ENCODE measurements at regions not wholly inside any gene's neighbourhood (a gene's known extent, or its start where the extent isn't known, plus 50 kb on each side); places are given as distances from the start of the nearest gene placed in this dataset.

DNA sequence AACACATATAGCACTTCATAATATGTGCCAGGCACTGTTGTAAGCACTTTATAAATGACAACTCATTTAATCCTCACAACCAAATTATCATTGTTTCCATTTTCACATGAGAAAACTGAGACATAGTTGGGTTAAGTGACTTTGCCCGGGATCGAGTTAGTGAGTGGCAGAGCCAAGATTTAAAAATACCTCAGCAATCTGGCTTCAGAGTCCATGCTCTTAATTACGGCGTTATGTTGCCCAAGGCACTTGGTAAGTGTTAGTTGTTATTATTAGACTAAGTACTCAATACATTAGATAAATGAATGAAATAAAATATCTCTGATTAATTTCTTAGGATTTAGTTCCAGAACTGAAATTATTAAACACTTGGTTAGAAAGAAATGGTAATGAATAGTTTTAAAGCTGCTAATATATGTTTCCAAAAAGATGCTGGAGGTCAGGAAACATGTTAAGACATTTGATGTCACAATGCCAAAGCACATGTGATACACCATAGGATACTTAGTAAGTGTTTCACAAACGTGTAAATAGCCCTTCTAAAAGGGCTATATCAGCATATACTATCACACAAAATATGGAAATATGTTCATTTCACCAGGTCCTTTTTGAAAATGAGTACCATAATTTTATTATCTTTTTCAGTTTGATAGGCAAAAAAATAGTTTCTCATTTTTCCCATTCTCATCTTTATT lies 301.9 kb downstream of the GPAT3 start:
- no peak for FAIRE-seq

DNA sequence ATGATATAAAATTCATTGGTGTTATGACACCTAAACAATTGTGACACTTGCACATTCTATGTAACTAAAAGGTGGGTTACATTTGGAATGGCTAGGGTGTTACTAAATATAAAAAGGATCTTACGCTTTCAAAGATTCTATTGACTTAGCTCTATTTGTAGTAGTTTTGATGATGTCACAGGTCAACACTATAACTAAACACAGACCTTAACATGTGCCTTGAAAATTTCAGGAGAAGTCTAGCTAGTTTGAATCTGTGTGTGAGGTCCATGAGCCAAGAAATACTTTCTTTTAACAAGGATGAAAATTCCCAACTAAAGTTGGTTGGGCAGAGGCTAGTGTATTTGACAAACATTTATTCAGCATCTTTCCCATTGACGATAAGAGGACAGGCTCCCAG lies 298.0 kb downstream of the GPAT3 start:
- FAIRE-seq = no peak

DNA sequence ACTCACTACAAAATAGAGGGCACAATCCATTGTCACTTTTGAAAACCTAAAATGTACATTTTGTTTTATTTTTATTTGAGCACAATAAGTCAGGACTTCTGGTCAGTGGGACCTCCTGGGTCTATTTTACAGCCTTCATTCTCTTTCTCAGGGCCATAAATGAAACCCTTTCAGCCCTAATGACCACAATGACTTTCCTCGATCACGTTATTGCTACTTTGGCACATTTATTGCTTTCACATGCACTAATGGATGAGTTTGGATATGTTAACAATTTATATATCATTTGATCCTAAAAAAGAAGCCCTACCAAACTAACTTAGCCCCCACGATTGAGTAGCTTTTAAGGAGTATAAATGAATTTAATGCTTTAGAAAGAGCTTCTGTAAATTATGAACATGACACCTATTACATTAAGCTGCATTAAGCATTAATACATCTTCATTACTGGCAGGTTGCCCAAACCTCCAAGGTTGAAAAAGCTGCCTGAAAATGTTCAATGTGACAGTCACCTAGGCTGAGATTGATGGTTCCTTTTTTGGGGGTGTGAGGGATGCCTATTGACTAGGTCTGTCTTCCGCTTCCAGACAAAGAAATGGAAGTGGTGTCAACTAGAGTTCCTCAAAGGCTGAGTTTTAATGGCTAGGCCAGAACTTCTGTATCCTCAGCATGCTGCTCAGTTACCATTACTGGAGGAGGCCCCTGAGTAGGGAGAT lies 296.4 kb downstream of the GPAT3 start:
- no peak for FAIRE-seq

DNA sequence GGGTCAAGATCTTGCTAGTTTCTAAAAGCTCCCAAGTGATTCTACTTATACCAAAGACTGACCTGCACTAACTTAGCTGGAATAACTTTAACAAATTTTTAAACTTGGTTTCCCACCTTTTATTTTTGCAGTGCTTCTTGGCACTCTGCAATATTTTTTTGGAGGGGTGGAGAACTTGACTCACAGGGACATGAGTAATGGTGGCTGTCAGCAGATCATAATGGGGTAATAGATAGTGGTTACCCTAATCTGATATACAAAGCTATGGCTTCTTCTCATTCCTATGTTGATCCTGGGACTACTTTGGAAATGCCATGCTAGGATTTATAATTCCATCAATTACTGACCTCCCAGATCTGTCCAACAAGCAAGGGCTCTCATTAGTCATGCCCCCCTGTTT lies 295.7 kb downstream of the GPAT3 start:
- FAIRE-seq = no peak

DNA sequence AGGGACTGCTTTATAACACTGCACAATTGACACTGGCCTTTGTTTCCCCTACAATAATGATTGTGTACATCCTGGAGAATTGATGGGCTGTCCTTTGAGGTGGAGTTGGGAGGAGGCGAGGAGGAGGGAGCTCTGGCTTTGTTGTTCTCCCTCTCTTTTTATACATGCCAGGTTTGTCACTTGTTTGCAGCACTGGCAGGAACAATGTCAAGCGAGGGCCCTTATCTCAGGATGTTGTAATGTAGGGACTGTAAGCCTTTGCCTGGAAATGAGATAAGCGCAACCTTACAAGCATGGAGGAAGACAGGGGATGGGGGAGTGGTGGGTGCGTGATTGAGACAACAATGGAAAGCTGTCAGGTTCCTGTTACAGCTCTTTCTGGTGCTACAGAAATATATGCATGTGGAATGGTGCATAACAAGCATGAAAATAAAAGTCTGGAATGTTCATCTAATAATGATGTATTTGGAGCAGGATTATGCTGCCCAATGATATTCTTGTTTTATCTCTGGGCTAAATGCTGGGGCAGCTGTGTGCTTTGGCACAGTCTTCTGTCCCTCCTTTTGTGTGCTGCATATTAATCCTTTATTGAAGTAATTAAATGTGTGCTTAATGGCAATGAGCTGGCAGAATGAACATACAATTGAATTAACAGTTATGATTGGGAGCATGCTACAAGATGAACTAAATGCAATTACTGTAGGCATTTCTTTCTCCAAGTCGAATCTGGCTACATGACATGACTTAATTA lies 294.4 kb downstream of the GPAT3 start:
- FAIRE-seq = no peak

DNA sequence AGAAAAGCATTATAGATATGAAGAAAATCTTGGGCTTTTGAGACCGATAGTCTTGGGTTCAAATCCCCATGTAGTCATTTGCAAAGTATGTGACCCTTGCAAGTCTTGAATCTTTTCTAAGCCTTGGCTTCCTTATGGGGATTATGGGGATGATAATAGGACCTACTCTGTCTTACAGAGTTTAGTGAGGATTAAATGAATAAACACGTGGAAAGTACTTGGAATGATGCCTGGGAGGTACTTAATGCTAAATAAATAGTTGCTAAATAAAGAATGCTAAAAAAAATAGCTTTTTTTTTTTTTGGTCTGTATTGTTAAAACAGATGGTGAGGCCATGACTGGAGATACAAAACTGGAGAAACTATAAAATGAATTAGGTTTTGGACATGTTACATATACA lies 292.7 kb downstream of the GPAT3 start:
- FAIRE-seq = no peak

DNA sequence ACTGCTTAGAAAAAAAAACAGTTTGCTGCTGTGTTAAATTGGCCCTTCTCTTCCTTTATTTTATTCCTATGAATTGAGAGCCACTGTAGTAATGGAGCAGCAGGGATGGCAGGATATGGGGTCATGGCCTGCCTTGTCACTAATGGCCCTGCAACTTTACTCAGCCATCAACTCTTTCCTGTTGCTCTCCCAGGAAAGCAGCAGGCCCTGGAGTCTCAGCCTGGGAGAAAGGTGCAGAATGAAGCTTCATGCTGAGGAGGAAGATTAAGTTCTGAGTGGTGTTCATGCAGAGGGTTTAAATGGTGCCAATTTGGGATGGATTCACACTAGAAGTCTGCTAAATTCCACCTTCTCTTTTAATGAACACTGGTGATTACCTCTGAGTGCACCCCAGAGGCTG lies 285.6 kb downstream of the GPAT3 start:
- no peak for FAIRE-seq

DNA sequence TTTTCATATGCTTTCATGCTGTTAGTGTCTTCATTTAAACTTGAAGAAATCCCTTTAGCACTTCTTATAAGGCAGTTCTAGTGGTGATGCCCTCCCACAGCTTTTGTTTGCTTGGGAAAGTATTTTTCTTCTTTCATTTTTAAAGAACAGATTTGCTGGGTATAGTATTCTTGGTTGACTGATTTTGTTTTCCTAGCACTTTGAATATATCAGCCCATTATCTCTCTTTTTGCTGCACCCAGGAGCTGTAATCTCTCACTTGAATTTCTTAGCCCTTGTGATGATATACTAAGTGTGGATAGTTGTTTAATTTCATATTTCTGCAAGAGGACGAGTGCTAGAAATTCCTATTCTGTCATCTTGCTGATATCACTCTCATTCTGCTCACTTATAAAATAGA lies 283.7 kb downstream of the GPAT3 start:
- FAIRE-seq = no peak

DNA sequence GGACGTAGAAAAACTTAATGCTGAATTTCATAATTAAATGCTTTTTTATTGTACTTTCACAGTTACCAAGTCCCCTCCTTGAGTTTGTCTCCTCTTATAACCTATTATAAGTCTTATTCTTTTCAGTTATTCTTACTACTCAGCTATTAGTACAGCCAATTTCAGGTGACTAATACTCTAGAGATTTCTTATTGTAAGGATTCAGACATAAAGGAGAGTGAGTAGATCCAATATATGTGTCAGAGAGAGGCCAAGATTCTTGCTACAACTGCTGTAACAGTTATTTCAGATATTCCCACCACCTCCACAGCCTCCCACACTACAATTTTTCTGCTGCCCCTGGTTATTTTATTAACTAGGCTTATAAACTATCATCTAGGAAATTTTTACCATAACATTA lies 274.5 kb downstream of the GPAT3 start:
- FAIRE-seq = no peak

DNA sequence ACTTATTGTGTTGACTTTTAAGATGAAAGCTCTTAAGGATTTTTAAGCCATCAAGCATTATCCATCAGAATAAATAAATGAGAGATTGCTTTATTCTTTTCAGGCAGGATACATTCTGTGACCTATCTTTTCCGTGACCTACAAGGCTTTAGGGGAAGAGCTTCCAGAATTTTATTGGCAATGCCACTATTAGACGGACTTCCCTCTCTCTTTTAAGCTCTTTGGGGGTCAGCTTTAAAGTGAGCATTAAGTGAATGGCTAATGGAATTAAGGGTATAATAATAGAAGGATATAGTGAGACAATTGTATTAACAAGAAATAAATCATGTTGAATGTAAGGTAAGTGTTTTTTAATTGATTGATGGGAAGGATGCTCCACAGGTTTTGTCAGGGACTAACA lies 273.7 kb downstream of the GPAT3 start:
- FAIRE-seq = no peak

DNA sequence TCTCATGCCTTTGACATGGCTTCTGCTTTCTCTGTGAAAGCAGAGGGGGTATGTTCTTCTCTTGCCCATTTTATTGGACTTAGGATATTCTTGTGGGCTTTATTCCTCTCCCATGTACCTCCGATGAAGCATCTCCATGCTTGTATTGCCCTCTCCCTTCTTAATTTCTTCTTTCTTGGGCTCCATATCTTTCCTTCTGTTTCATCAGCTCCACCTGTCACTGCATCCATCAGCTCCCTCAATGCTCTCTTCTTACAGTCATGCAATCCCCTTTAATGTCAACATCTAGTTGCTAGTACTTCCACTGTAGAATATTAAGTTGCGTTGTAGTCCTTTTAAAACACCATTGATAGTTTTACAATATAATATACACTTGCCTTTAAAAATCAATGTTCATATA lies 257.6 kb downstream of the GPAT3 start:
- FAIRE-seq = no peak

DNA sequence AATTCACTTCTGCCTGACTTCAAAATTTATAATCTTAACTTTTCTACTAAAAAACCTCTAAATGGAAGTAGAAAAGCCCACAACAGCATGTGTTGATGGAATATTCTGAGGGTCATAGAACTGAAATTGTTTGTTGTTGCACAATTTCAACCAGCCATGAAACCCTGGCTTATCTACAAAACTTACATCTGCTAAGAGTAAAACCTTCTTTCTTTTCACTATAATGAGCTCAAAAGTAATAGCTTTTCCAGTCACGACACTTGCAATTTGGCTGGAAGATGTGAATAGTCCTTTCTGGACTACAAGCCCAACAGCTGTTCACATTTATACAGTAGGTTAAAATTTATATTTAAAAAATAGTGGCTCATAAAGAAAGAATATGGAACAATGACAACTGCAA lies 250.0 kb downstream of the GPAT3 start:
- no peak for FAIRE-seq

DNA sequence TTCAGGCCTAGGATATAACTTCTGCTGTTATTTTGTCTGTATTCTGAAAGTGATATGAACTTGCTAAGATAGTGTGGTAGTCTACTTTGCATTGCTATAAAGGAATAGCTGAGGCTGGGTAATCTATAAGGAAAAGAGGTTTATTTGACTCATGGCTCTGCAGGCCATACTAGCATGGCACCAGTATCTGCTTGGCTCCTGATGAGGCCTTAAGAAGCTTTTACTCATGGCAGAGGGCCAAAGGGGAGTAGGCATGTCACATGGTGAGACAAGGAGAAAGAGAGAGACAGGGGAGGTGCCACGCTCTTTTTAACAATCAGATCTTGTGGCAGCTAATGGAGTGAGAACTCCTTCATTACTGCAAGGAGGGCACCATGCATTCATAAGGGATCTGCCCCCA lies 247.3 kb downstream of the GPAT3 start:
- no peak for FAIRE-seq

DNA sequence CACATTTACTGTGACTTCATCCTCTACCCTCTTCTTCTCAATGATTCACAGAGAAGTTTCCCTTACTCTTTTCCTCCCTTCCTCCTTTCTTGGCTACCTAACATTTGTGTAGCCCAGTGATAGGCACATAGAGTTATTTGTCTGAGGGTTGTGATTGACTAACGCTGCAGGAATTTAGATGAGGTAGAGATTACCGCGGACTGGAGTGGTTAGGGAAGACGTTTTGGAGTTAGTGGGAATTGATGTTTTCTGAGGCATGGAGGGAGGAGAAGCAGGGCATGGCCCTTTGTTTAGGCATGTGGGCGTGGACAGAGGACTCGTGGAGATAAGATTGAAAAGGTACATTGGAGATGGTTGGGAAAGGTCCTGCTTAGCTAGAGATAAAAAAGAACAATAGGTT lies 246.7 kb downstream of the GPAT3 start:
- FAIRE-seq = no peak

DNA sequence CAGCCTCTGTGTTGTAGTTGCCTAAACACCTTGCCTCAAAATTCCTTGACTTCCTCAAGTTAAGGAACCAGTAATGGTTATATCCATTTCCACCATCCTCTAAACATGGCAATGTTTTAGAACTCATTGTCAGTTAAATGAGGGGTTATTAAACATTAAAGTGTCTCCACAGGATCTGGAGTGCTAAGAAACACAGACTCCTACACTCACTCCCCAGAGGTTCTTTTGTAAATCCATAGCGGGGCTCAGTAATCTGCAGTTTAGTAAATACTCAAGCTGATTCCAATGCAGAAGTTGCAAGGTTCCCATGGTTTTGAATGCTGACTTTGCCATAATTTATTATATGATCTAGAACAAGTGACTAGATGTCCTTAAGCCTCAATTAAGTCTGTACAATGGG lies 245.5 kb downstream of the GPAT3 start:
- no peak for FAIRE-seq

DNA sequence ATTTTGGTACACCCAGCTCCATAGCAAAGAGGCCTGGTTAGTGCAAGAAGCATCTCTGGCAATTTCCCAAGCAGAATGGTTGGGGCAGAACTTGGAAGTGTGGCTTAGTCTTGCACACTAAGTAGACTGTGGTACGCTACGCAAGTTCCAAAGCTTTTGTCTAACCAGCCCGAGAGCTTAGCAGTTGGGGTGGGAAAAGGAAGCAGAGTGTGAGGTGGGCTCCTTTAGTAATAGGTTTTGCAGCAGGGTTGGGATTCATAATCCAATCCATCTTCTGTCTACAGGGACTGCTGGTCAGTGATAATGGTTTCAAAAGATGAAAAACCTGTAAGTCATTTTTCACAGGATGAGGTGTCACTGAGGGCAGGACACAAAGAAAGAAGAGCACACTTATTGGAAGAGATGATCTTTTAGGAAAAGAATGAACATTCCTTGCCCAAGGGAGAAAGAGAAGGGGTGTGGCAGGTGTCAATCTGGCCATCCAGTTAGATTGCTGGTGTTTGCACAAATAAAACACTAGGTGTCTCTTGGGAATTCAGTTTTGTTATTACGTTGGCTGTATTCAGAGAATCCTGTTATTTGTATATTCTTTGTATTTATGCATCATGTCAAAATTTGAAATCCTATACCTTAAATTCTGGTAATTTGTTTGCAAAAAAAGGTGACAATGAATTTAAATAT lies 244.3 kb downstream of the GPAT3 start:
- no peak for FAIRE-seq

DNA sequence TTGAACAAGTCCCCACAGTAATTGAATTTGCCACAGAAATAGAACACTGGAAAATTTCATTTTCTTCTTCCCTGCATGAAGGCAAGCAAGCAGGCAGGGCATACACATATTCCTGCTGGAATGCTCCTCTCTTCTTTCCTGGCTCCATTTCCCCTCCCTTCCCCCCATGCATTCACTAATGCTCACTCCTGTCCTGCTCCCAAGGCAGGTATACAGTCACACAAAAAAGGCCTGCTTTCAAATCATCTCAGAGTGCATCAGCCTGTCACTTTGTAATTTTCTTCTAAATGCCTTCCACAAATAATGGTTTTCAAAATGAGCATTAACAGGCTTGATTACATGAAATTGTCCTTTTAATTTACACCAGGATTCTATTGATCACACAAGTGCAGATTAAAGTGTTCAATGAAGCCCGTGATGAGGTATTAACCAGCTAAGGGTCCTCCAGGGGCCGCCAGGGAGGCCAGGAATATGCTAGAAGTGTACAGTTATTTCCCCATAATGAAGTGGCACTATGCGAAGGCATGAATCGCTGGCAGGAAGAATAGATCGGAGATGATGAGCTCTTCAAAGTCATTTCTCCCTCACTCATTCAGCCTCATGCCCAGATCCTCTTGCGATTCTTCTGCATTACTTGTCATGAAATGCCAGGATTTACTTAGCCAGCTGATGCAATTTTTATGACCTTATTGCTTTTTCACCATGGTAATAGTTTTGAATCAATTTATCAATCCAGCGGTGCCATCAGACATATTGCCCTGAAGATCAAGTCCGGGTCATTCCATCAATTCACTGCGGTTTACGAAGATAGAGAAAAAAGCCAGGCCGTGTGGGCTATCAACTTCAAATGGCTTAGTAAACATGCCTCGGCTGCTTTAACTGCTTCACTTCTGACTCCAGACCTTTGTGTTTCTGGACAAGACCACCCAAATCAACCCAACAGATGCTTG lies 243.5 kb downstream of the GPAT3 start:
- no peak for FAIRE-seq

DNA sequence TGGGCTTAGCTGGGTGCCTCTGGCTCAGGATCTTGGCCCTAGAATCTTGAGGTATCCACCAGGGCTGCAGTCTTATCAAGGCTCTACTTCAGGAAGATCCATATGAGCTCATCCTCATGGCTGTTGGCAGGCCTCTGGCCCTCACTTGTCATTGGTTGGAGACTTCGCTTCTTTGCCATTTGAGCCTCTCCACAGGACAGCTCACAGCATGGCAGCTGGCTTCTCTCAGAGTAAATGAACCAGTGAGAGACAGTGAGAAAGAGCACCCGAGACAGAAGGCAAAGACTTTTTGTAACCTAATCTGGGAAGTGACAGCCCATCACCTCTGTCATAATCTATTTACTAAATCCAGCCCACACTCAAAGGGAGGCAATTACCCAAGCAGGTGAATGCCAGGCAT lies 236.8 kb downstream of the GPAT3 start:
- FAIRE-seq = no peak

DNA sequence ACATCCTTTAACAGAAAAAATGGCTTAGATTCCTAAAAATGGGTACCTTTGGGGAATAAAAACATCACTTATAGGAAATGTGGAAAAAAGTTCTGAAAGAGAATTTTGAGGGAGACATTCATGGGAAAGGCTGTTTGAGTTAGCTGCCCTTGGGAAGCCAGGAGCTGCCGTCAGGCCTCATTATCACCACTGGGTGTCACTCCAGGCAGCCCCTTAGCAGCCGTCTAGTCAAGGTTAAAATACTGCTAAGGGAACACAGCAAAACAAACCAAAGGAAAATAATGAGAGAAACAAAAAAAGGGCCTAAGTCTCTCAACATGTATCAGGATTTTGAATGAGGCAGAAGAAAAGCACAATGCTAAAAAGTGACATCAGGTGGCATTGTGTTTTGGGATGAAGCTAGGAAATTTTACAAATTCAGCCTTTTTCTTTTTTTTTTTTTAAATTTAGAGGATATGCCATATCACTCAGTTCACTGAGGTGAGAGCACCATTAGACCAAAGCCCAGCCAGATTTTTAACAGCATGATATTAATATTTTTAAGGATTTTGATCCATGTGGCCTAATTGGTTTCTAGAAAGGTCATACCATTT lies 235.3 kb downstream of the GPAT3 start:
- no peak for FAIRE-seq

DNA sequence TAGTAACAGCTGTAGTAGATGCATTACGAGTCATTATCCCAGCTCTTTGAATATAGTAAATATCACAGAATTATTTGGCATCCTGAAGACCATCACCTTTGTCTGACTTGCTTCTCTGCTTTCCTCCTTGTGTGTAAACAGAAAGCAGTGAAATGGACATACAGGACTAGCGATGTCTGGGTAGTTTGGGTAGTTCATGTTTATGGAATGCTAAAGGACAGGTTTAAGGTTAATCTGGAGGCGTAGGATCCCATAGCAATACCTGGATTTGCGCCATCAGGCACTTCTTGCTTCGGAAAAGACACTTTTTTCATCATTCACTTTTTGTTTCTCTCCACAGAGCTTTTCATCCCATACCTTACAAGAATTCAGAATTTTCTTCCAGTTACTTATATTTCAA lies 232.2 kb downstream of the GPAT3 start:
- no peak for FAIRE-seq

DNA sequence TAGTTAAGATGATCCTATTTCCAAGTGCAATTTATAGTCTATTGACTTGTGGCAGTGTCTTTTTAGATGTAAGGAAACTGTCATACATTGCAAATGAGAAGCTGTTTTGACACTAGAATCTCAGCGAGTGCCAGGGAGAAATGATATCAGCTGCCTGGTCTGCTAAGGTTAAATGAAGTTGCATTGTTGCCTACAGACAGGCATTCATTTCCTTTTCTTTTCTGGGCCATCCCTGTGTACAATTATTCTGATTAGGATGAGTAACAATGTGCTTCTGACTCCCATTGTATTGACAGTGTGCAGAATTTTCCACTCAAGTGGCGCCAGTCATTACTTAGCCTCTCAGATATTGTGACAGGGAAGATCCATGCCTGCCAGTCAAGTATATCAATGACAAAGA lies 231.2 kb downstream of the GPAT3 start:
- no peak for FAIRE-seq

DNA sequence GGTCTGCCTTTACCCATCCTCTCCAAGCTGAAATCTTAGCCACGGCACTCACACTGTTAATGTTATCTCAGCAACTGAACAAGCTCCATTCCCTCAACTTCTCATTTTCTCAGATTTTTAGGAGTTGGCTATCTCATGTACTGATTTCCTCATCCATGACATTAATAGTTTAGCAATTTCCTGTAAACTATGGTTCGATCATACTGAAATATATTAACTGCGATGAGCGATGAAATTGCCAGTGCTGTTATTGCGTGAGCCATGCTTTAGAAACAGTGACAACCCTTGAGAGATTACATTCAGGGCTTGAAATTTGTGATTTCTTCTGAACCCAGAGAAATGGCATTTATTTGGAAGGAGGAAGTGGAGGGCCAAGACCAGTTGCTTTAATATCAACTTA lies 223.7 kb downstream of the GPAT3 start:
- no peak for FAIRE-seq

All from G401.6 (cell line).